G401.6 (cell line): ENCODE measurements at regions not wholly inside any gene's neighbourhood (a gene's known extent, or its start where the extent isn't known, plus 50 kb on each side); places are given as distances from the start of the nearest gene placed in this dataset.
"Not testable (repeated sequence)": the region's sequence is repeated elsewhere in the genome, so short reads cannot be mapped to it uniquely, and the experiment has no call there.

Experiments used
- FAIRE-seq: peaks from 2 replicates; lab custom pipeline; 2012; peaks lifted over from hg19 to GRCh38; lab: Jason Lieb, UNC

DNA sequence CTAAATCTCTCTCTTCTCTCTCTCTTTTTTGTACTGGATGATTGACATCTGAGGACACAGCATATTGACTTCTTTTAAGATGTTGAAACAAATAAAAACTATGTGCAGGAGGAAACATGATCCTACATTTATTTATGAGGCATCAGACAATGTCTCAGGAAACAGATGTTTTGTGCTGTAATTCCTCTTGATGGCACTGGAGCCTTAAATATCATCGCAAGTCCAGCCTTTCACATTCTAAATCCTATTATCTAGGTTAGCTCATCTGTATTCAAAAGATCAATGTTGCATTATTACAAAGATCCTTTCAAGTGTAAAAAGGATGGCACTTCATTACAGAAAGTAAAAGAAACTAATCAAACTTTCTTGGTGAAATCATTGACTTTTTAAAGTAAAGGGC, 63.9 kb downstream of the MAT2B start:
- no peak for FAIRE-seq

- FAIRE-seq, result no peak
Observed at GRCh38 chr5:163571744-163572143, 66.3 kb downstream of the MAT2B start.

DNA sequence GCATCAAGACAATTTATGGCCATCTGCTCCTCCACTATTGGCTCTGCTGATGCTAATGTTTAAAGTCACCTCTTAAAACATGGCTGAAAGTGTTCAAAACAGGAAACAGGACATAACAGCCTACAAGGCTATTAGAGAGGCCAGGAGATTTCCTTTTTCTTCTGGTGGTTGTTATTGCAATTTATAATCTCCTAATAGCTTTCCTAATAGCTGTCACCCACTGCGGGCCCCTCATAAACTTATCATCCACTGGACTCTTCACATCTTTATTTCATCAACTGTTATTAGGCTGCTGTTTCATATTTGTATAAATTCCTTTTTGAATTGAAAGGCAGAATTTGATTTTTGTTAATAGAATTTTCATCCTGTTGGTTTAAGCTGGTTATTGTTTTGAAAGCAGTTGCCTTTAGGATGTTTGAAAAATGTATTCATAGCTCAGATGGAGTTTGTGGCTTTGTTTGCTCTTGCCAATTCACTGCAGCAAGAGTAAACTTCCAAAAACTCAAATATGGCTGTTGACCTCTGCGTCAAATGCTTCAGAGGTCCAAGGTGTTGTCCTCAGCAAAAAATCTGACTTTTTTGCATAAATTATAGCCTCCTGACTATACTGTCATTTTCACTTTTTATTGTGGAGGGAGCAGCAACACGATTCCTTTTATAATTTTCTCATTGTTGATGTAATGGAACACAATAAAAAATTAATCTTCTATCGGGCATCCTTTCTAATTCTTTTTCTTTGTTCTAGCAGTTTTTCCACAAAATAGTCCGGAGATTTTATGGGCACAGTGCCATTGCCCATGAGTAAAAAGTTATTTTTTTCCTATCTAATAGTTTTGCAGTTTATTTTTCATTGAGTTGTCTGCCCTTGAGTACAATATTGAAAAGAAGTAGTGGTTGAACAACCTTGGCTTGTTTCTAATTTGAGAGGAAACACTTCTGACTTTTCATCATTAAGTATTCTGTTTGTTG, 69.3 kb downstream of the MAT2B start:
- FAIRE-seq, result no peak

GRCh38 chr5:163578652-163579051, 73.2 kb downstream of the MAT2B start:
- no peak for FAIRE-seq

- FAIRE-seq, result no peak
Observed at GRCh38 chr5:163579729-163580128, 74.3 kb downstream of the MAT2B start.

GRCh38 chr5:163580516-163580915, 75.1 kb downstream of the MAT2B start:
- FAIRE-seq, result no peak

GRCh38 chr5:163583491-163584153, 78.2 kb downstream of the MAT2B start:
- not testable (repeated sequence) for FAIRE-seq

DNA sequence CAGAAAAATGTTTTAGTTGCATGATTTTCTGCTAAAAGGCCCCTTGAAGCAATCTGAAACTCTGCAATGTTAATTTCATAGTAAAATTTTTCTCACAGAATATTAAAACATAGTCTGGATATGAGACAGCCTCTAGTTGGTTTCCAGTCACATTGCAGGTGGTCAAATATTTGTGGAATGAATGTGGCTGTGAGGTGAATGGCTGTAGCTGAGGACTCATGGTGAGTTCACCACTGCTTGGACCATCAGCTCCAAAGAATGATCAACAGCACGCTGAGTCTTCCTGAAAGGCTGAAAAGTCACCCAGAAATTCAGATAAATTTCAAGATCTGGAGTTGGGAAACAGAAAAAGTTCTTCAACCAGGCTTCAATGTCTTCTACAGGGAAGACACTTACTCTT, 79.8 kb downstream of the MAT2B start:
- FAIRE-seq, result no peak

DNA sequence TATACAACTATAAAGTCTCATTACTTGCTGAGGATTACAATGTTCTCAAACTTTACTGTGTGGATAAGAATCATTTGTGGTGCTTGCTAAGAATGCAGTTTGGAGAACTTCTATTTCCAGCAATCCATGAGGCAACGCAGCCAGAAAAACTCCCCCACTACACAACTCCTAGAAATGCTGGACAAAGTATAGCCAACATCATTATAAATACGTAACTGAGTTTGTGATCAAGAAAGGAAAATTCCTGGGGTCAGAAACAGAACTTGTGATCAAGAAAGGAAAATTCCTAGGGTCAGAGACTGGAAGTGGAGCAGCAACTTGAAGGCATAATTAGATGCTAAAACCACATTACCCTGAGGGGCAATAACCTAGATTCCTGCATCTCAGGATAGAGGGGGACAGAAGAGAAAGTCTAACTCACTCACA, 81.1 kb downstream of the MAT2B start:
- no peak for FAIRE-seq

DNA sequence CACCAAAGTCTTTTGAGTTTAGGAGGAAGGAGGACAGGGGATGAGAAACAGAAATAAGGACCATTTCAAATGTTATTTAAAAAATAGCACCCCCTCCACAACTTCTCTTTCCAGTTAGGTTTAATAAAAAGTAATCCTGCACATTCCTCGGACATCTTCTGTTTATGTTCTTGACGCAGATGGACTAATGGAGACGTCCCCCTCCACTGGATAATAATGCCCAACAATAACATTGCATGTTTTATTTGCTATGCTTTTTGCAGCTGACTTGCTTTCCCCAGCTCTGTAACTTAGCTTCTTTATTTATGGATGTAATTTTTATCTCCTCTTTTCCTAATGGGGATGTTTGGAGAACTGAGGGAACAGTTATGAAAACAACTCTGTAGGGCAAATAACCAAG, 89.5 kb downstream of the MAT2B start:
- FAIRE-seq, result no peak

GRCh38 chr5:163595932-163596607, 90.7 kb downstream of the MAT2B start:
- FAIRE-seq, result no peak

GRCh38 chr5:163596608-163597315, 91.3 kb downstream of the MAT2B start:
- no peak for FAIRE-seq

DNA sequence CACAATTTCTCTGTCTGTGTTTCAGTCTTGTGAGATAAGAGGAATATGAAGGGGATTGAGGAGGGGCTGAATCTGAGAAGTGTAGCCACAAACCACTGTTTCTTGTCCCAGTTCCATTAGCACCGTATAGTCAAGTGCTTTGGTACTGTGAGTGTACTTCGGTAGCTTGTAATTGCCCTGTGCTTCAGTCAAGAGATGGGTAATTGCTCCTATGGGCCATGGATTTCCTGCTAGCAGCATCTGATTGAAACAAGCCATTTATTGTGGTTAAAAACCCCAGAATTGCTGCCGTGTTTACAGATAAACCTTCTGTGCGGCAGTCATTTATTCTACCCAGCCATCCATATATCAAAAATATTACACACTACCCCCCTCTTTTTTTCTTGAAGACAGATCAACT, 98.6 kb downstream of the MAT2B start:
- no peak for FAIRE-seq

- no peak for FAIRE-seq
Observed at GRCh38 chr5:163607256-163607655, 101.8 kb downstream of the MAT2B start.

- FAIRE-seq, result no peak
Observed at GRCh38 chr5:163608621-163609020, 103.2 kb downstream of the MAT2B start.

DNA sequence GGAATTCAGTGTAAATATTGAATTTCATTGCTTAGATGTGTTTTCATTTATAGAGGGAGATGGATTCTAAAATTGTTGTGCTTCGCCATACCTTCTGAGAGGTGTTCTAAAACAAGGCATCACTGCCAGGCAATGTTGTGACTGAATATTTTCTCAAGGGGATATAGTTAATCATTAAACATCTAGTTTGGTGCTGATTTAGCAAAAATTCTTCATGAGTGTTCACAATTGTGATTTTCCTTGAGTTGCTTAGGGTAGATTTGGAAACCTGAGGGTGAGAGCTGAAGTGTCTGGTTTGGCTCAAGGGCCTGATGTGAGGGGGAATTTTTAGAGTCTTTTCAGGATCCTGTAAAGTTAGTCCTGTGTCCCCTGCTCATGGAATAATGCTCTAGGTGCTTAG, 104.5 kb downstream of the MAT2B start:
- FAIRE-seq, result no peak

DNA sequence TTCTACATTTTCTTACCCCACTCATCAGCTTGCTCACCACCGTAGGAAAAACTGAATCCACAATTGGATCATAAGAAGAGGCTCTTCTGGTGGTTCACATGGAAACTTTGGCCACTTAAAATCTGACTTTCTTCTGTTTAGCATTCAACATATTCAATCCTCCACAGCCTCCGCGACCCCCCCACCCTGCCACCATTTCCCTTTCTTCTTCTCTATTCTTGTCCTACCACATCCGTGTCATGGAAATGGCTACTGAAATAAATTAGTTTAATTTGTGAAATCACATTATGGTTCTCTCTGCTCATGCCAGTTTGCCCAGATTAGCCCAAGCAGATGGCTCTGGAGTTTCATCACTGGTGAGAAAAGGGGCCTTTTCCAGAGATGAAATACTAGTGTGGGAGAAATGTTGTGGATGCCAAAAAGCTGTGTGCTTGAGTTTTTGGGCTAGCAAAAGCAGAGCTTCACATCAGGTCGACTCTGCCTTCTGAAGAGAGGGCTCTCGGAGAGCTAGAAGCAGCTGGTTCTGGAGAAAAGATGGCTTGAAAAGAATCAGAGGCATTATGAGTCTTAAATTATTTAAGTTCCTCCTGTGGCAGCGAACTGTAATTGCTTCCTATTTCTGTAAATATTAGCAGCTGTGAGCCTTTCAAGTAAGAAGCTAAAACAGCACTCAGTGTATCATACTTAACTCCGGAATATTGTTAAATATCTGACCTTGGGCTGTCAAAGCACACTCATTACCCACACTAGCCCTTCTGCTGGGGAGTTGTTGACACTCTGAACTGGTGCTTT, 107.1 kb downstream of the MAT2B start:
- no peak for FAIRE-seq

GRCh38 chr5:163613150-163613442, 107.7 kb downstream of the MAT2B start:
- no peak for FAIRE-seq

- no peak for FAIRE-seq
Observed at GRCh38 chr5:163614787-163615186, 109.4 kb downstream of the MAT2B start.

- FAIRE-seq, result no peak
Observed at GRCh38 chr5:163619273-163619934, 114.0 kb downstream of the MAT2B start.

GRCh38 chr5:163619951-163620350, 114.5 kb downstream of the MAT2B start:
- no peak for FAIRE-seq
